DND-41 (cell line): ENCODE measurements at regions not wholly inside any gene's neighbourhood (a gene's known extent, or its start where the extent isn't known, plus 50 kb on each side); places are given as distances from the start of the nearest gene placed in this dataset.

Experiments used
- ATAC-seq: fragments of 200-7000 bp; cut with Tn5 transposase; 3 replicates; pipeline ENCODE4 v1.9.1; 2021; ENCODE audit warnings: low read depth; ENCODE audit not compliant: insufficient read depth
- DNase-seq: peaks from one replicate; pipeline ENCODE4 v3.0.0-alpha.2; 2020
- H2AFZ ChIP-seq: 2 replicates; pipeline ENCODE4 v1.6.0; 2012; ENCODE audit warnings: low read depth, low read length
- H3K27ac ChIP-seq: 2 replicates; pipeline ENCODE4 v1.5.1; 2012; ENCODE audit warnings: low read length, inconsistent platforms
- H3K27me3 ChIP-seq: fragments of 200-600 bp; sonication (generic); 2 replicates; pipeline ENCODE4 v1.6.0; 2012; ENCODE audit warnings: low read length, mild to moderate bottlenecking, inconsistent platforms; ENCODE audit not compliant: insufficient read depth, poor library complexity
- H3K36me3 ChIP-seq: 2 replicates; pipeline ENCODE4 v1.5.1; 2012; ENCODE audit warnings: low read length, inconsistent platforms; ENCODE audit not compliant: insufficient read depth
- H3K4me1 ChIP-seq: 2 replicates; pipeline ENCODE4 v1.5.1; 2012; ENCODE audit warnings: mild to moderate bottlenecking, low read length; ENCODE audit not compliant: insufficient read depth
- H3K4me2 ChIP-seq: 2 replicates; pipeline ENCODE4 v1.6.0; 2012; ENCODE audit warnings: mild to moderate bottlenecking, moderate library complexity, low read length, inconsistent platforms; ENCODE audit not compliant: insufficient read depth
- H3K4me3 ChIP-seq, 2 experiments: fragments of 200-600 bp in 1 of 2; shearing (Covaris generic) in 1 of 2; 2 replicates each; pipeline ENCODE4 v1.5.1; 2012 to 2016; ENCODE audit warnings: inconsistent platforms in 2 of 2, low read length in 2 of 2, mild to moderate bottlenecking in 2 of 2, low read depth in 1 of 2, moderate library complexity in 1 of 2
- H3K79me2 ChIP-seq: 2 replicates; pipeline ENCODE4 v1.6.0; 2012; ENCODE audit warnings: low read length, inconsistent platforms; ENCODE audit not compliant: insufficient read depth
- H3K9ac ChIP-seq: 2 replicates; pipeline ENCODE4 v1.6.0; 2012; ENCODE audit warnings: low read depth, mild to moderate bottlenecking, inconsistent platforms, low read length, moderate library complexity
- H3K9me3 ChIP-seq: 2 replicates; pipeline ENCODE4 v1.5.1; 2012; ENCODE audit warnings: low read length, moderate library complexity, mild to moderate bottlenecking, inconsistent platforms; ENCODE audit not compliant: insufficient read depth, severe bottlenecking
- H4K20me1 ChIP-seq: 2 replicates; pipeline ENCODE4 v1.6.0; 2012; ENCODE audit warnings: low read length; ENCODE audit not compliant: insufficient read depth
- EZH2 ChIP-seq: IDR thresholded peaks from 3 replicates; pipeline ENCODE4 v1.6.1; 2012; ENCODE audit warnings: borderline replicate concordance, low read depth, mild to moderate bottlenecking, moderate library complexity, low read length, inconsistent platforms; ENCODE audit not compliant: severe bottlenecking
- TF ChIP-seq, protein P1 (sequence below): IDR thresholded peaks from 2 replicates; pipeline ENCODE4 v1.5.1; 2012; ENCODE audit warnings: borderline replicate concordance, low read length, moderate library complexity, mild to moderate bottlenecking; ENCODE audit not compliant: poor library complexity, severe bottlenecking; ENCODE audit errors: extremely low read depth

DNA sequence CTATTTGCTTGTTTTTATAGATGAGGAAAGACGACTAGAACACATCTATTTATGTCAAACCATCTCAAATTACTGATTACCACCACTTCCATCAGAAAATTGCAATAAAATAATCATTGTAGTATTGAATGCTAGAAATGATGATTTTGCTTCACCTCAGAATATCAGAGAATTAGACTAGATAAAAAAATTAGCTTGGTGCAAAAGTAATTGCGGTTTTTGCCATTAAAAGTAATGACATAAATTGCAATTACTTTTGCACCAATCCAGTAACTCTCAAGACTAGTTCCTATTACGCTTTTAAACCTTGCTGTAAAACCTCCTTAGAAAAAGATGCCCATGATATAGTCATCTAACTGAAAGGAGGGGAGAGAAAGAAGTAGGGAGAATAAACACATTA lies 556.7 kb upstream of the GRIN3A start:
- Histone ChIP-seq H3K36me3 (no peaks in the 10 kb centered on the region), H3K27ac (no peak overlapping the region), H3K79me2 (no peaks in the 10 kb centered on the region), H3K4me3 (no peak overlapping the region), H3K4me2 (no peak overlapping the region), H2AFZ (no peak overlapping the region), H3K9ac (no peak overlapping the region), H4K20me1 (no peaks in the 10 kb centered on the region), H3K27me3 (no peaks in the 10 kb centered on the region), H3K9me3 (no peaks in the 10 kb centered on the region), H3K4me1 (no peaks in the 10 kb centered on the region)
- TF ChIP-seq EZH2: no peak
- TF ChIP-seq, protein P1, sequence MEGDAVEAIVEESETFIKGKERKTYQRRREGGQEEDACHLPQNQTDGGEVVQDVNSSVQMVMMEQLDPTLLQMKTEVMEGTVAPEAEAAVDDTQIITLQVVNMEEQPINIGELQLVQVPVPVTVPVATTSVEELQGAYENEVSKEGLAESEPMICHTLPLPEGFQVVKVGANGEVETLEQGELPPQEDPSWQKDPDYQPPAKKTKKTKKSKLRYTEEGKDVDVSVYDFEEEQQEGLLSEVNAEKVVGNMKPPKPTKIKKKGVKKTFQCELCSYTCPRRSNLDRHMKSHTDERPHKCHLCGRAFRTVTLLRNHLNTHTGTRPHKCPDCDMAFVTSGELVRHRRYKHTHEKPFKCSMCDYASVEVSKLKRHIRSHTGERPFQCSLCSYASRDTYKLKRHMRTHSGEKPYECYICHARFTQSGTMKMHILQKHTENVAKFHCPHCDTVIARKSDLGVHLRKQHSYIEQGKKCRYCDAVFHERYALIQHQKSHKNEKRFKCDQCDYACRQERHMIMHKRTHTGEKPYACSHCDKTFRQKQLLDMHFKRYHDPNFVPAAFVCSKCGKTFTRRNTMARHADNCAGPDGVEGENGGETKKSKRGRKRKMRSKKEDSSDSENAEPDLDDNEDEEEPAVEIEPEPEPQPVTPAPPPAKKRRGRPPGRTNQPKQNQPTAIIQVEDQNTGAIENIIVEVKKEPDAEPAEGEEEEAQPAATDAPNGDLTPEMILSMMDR: no peak
- ATAC-seq (no peak), DNase-seq (no peak)

DNA sequence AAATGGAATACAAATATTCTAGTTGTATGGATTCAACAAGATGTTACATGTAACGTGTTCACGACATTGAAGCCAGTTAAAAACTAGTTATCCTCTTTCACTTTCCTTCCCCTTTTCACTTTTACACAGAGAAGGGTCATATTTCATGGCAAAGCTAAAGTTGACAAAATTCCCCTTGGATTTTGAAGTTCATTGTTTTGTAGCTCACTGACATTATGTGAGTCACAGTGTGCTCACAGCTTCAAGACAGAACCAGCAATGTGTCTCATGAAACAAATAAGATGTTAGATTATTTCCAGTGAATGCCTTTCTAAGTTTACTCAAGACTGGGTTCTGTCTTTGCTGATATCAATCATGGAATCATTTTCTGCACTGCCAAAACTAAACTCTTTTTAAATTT lies 535.5 kb upstream of the GRIN3A start:
- DNase-seq: no peak
- ATAC-seq: no peak
- no peak overlapping the region for H3K27ac ChIP-seq
- H3K36me3 ChIP-seq: no peaks in the 10 kb centered on the region
- H2AFZ ChIP-seq: no peak overlapping the region
- no peaks in the 10 kb centered on the region for H4K20me1 ChIP-seq
- H3K27me3 ChIP-seq: no peaks in the 10 kb centered on the region
- no peak overlapping the region for H3K9ac ChIP-seq
- TF ChIP-seq, protein P1: no peak
- TF ChIP-seq EZH2: no peak
- no peaks in the 10 kb centered on the region for H3K4me1 ChIP-seq
- H3K4me3 ChIP-seq: no peak overlapping the region
- H3K4me2 ChIP-seq: no peak overlapping the region
- H3K79me2 ChIP-seq: no peaks in the 10 kb centered on the region
- H3K9me3 ChIP-seq: no peaks in the 10 kb centered on the region

- Histone ChIP-seq H4K20me1 (no peaks in the 10 kb centered on the region), H3K4me3 (no peak overlapping the region), H3K9me3 (no peaks in the 10 kb centered on the region), H3K79me2 (no peaks in the 10 kb centered on the region), H3K4me1 (no peaks in the 10 kb centered on the region), H3K9ac (no peak overlapping the region), H3K4me2 (no peak overlapping the region), H3K27ac (no peak overlapping the region), H2AFZ (no peak overlapping the region), H3K27me3 (no peaks in the 10 kb centered on the region), H3K36me3 (no peaks in the 10 kb centered on the region)
- TF ChIP-seq, protein P1: no peak
- TF ChIP-seq EZH2: no peak
- ATAC-seq (no peak), DNase-seq (no peak)
These were observed 514.7 kb upstream of the GRIN3A start for GRCh38 chr9:102253099-102253498.

GRCh38 chr9:102244916-102245315 lies 506.5 kb upstream of the GRIN3A start:
- no peak for ATAC-seq
- no peaks in the 10 kb centered on the region for H3K9me3 ChIP-seq
- no peaks in the 10 kb centered on the region for H3K27me3 ChIP-seq
- H3K4me1 ChIP-seq: no peaks in the 10 kb centered on the region
- no peak overlapping the region for H2AFZ ChIP-seq
- H3K79me2 ChIP-seq: no peaks in the 10 kb centered on the region
- H3K4me2 ChIP-seq: no peak overlapping the region
- H4K20me1 ChIP-seq: no peaks in the 10 kb centered on the region
- no peak overlapping the region for H3K9ac ChIP-seq
- no peak overlapping the region for H3K27ac ChIP-seq
- DNase-seq: no peak
- TF ChIP-seq, protein P1: no peak
- TF ChIP-seq EZH2: no peak
- H3K4me3 ChIP-seq: no peak overlapping the region
- no peaks in the 10 kb centered on the region for H3K36me3 ChIP-seq
